Activated CD4-positive, alpha-beta T cell treated with anti-CD3 and anti-CD28 coated beads for 24 hours (primary cell): ENCODE measurements at regions not wholly inside any gene's neighbourhood (a gene's known extent, or its start where the extent isn't known, plus 50 kb on each side); places are given as distances from the start of the nearest gene placed in this dataset.
"Not testable (repeated sequence)": the region's sequence is repeated elsewhere in the genome, so short reads cannot be mapped to it uniquely, and the experiment has no call there.

Source experiments
- DNase-seq, 2 donors: peaks; one replicate each; pipeline ENCODE4 v3.0.0-alpha.2; 2020; ENCODE audit warnings: low read depth in 2 of 2

- no peak for DNase-seq
These were observed 566.1 kb downstream of the ZNF608 start for GRCh38 chr5:124180299-124180874.

DNA sequence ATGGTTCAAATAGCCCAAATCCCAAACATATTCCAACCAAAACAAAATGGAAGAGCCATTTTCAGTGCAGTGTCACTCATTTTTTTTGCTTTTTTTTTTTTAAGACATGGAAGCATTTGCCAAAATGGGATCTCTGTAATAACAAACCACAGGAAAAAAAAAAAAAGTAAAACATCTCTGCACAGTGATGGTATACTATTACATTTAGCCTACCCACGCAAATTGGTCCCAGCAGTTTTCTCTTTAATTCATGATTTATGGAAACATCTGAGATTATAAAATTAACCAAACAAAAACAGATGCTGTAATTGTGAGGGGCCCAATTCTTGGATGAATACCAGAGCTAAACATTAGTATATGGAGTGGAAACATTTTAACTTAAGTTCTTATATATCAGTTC lies 566.6 kb downstream of the ZNF608 start:
- DNase-seq = no peak

DNA sequence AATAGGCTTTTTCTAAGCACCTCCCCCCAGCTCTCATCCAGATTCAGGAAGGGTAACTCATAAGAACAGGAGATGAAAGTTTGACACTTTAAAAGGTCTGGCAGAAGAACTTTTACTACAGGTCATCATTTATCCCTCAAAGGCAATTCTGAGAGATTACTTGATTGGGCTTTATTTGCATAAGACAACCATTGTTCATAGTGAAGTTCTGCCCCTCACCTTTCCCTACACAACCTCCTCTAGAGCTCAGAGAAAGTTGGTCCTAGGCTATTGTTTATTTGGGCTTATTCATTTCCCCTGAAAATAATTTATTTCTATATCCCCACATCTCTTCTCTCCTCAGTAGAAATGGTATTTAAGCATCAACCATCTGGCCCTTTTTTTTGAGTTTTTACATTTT lies 568.4 kb downstream of the ZNF608 start:
- no peak for DNase-seq

DNA sequence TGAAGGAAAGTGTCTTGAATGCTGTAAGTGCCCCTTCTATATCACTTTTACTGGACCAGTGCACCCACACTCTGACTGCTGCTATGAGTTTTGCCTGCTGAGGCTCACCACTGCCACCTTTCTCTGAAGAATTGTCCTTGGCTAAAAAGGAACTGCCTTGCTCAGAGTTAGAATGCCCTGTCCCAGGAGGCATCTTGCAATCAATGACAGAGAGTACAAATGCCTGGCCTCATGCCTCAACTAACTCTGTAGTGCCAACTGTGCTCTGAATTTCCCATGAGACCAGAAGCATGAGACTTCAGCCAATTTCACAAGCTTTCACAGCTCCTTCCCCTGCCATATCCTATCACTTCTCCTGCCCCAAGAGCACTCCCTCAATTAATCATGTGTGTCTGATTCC lies 569.7 kb downstream of the ZNF608 start:
- DNase-seq = no peak

- no peak for DNase-seq
These were observed 573.1 kb downstream of the ZNF608 start for GRCh38 chr5:124173386-124173785.

GRCh38 chr5:124172389-124173003 lies 573.9 kb downstream of the ZNF608 start:
- DNase-seq = no peak

DNA sequence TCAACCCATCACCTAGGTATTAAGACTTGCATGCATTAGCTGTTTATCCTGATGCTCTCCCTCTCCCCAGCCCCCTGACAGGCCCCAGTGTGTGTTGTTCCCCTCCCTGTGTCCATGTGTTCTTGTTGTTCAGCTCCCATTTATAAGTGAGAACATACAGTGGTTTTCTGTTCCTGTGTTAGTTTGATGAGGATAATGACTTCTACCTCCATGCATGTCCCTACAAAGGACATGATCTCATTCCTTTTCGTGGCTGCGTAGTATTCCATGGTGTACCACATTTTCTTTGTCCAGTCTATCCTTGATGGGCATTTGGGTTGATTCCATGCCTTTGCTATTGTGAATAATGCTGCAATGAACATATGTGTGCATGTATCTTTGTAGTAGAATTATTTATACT lies 578.3 kb downstream of the ZNF608 start:
- DNase-seq = not testable (repeated sequence)

GRCh38 chr5:124162767-124163532 lies 583.5 kb downstream of the ZNF608 start:
- no peak for DNase-seq

GRCh38 chr5:124161266-124161665 lies 585.2 kb downstream of the ZNF608 start:
- DNase-seq = no peak

DNA sequence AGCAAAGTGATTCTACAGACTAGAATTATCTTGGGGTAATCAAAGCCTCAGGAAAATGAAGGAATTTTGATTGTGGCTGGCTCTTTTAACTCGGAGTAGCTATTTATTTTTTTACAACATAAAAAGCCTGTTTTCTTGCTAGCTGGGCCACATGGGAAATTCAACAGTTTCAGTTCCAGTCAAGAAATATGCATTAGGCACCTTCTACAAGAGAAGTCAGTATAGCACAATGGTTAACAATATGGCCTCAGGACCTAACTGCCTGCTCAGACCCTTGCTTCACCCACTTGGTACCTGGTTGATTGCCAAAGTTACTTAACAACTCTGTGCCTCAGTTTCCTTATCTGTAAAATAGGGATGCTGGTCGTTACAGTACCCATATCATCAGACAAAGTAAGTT lies 586.2 kb downstream of the ZNF608 start:
- no peak for DNase-seq

- no peak for DNase-seq
These were observed 589.1 kb downstream of the ZNF608 start for GRCh38 chr5:124157320-124157719.

GRCh38 chr5:124156415-124156996 lies 589.9 kb downstream of the ZNF608 start:
- no peak for DNase-seq

- no peak for DNase-seq
These were observed 591.7 kb downstream of the ZNF608 start for GRCh38 chr5:124154714-124155113.

GRCh38 chr5:124153588-124153987 lies 592.9 kb downstream of the ZNF608 start:
- DNase-seq = no peak

DNA sequence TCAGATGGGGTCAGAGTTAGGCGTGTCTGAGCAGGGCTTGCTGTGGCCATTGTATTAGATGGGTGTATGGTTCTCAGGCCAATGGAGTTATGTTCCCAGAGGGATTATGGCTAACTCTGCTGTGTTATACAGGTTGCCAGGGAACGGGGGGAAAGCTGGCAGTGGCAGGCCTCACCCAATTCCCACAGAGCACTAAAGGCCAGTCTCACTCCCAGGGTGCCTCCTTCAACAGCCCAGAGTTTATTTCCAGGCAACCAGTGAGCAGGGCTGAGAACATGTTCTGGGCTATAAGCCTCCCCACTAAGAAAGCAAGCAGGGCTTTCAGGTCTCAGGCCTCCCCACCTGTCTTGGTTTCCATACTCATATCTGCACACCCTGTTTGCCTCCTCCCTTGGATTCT lies 597.9 kb downstream of the ZNF608 start:
- no peak for DNase-seq

- no peak for DNase-seq
These were observed 606.4 kb downstream of the ZNF608 start for GRCh38 chr5:124140060-124140459.

GRCh38 chr5:124139477-124139876 lies 607.0 kb downstream of the ZNF608 start:
- no peak for DNase-seq

GRCh38 chr5:124136609-124137008 lies 609.8 kb downstream of the ZNF608 start:
- no peak for DNase-seq

DNA sequence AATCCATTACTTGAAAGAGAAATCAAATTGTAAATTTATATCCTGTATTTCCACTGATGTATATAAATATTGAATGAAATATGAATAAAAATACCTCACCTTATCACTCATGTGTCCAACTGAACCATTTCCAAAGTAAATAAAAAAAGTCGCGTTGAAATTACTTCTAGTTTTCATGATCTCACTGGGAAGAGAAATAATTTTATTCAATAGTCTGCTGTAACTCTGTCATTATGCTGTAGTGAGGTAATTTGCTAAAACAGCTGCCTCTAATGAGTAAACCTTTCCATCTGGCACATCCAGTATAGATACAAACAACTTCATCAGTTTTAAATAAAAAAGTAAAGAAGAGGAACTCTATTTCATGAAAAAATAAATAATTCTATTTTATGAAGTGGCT lies 611.5 kb downstream of the ZNF608 start:
- no peak for DNase-seq

GRCh38 chr5:124133406-124133805 lies 613.0 kb downstream of the ZNF608 start:
- no peak for DNase-seq

GRCh38 chr5:124132843-124133242 lies 613.6 kb downstream of the ZNF608 start:
- DNase-seq = no peak

GRCh38 chr5:124131466-124131865 lies 615.0 kb downstream of the ZNF608 start:
- DNase-seq = no peak

DNA sequence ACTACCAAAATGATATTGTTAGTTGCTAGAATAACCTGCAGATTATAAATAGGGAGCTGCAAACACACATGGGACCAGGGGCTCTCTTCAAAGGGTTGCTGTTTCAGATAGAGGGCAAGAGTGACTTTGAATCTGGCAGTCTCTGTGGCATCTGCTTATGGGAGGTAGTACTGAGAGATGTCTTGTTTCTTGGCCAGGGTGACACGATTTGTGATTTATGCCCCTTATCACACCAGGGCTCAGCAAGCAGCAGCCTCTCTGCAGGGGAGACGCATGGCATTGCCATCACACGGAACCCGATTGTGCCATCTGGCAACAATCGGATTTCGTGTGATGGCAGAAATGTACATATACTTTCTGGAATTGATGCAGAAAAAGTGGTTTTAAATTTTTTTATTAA lies 615.6 kb downstream of the ZNF608 start:
- no peak for DNase-seq
